ENCODE measurements at regions not wholly inside any gene's neighbourhood (a gene's known extent, or its start where the extent isn't known, plus 50 kb on each side); places are given as distances from the start of the nearest gene placed in this dataset.
"Not testable (repeated sequence)": the region's sequence is repeated elsewhere in the genome, so short reads cannot be mapped to it uniquely, and the experiment has no call there.

GRCh38 chr3:162538906-162539305 is 1042.3 kb downstream of the OTOL1 start:
- no peak for DNase-seq (ENCODE audit: low spot score)

- no peak for DNase-seq (ENCODE audit: low spot score)
Measured at GRCh38 chr3:162540421-162540820, 1043.8 kb downstream of the OTOL1 start.

- no peak for DNase-seq (ENCODE audit: low spot score)
Measured at GRCh38 chr3:162541923-162542322, 1045.3 kb downstream of the OTOL1 start.

- no peak for DNase-seq (ENCODE audit: low spot score)
Measured at GRCh38 chr3:162544246-162544645, 1047.6 kb downstream of the OTOL1 start.

- DNase-seq (ENCODE audit: low spot score), result no peak
Measured at GRCh38 chr3:162546910-162547309, 1050.3 kb downstream of the OTOL1 start.

- no peak for DNase-seq (ENCODE audit: low spot score)
Measured at GRCh38 chr3:162547321-162547720, 1050.7 kb downstream of the OTOL1 start.

GRCh38 chr3:162555761-162556160 is 1059.2 kb downstream of the OTOL1 start:
- DNase-seq (ENCODE audit: low spot score), result no peak

GRCh38 chr3:162558016-162558415 is 1061.4 kb downstream of the OTOL1 start:
- no peak for DNase-seq (ENCODE audit: low spot score)

GRCh38 chr3:162568706-162569105 is 1072.1 kb downstream of the OTOL1 start:
- no peak for DNase-seq (ENCODE audit: low spot score)

- DNase-seq (ENCODE audit: low spot score), result no peak
Measured at GRCh38 chr3:162569314-162569713, 1072.7 kb downstream of the OTOL1 start.

- no peak for DNase-seq (ENCODE audit: low spot score)
Measured at GRCh38 chr3:162584986-162585385, 1088.4 kb downstream of the OTOL1 start.

- no peak for DNase-seq (ENCODE audit: low spot score)
Measured at GRCh38 chr3:162586591-162586990, 1090.0 kb downstream of the OTOL1 start.

- DNase-seq (ENCODE audit: low spot score), result no peak
Measured at GRCh38 chr3:162597226-162597625, 1100.6 kb downstream of the OTOL1 start.

- DNase-seq (ENCODE audit: low spot score), result not testable (repeated sequence)
Measured at GRCh38 chr3:162598500-162598899, 1101.9 kb downstream of the OTOL1 start.

- not testable (repeated sequence) for DNase-seq (ENCODE audit: low spot score)
Measured at GRCh38 chr3:162599742-162600141, 1103.1 kb downstream of the OTOL1 start.

GRCh38 chr3:162601101-162601670 is 1104.6 kb downstream of the OTOL1 start:
- DNase-seq (ENCODE audit: low spot score), result no peak

- DNase-seq (ENCODE audit: low spot score), result no peak
Measured at GRCh38 chr3:162602619-162603018, 1106.0 kb downstream of the OTOL1 start.

GRCh38 chr3:162605651-162606204 is 1109.1 kb downstream of the OTOL1 start:
- DNase-seq (ENCODE audit: low spot score), result no peak

GRCh38 chr3:162610261-162610660 is 1113.7 kb downstream of the OTOL1 start:
- DNase-seq (ENCODE audit: low spot score), result no peak

- no peak for DNase-seq (ENCODE audit: low spot score)
Measured at GRCh38 chr3:162612991-162613390, 1116.4 kb downstream of the OTOL1 start.

GRCh38 chr3:162626172-162626571 is 1129.6 kb downstream of the OTOL1 start:
- DNase-seq (ENCODE audit: low spot score), result no peak

GRCh38 chr3:162628531-162628930 is 1131.9 kb downstream of the OTOL1 start:
- no peak for DNase-seq (ENCODE audit: low spot score)

- DNase-seq (ENCODE audit: low spot score), result no peak
Measured at GRCh38 chr3:162629372-162629771, 1132.8 kb downstream of the OTOL1 start.

- no peak for DNase-seq (ENCODE audit: low spot score)
Measured at GRCh38 chr3:162632672-162633071, 1136.1 kb downstream of the OTOL1 start.

All from AG08395 (cell line).